Activated naive CD4-positive, alpha-beta T cell treated with anti-CD3 and anti-CD28 coated beads, Interleukin-2, amount 50 U/mL, for 24 hours (primary cell): ENCODE measurements at regions not wholly inside any gene's neighbourhood (a gene's known extent, or its start where the extent isn't known, plus 50 kb on each side); places are given as distances from the start of the nearest gene placed in this dataset.

Source experiments
- H3K27ac Mint-ChIP-seq: one replicate; pipeline ENCODE4 v1.8.0; 2021; ENCODE audit warnings: mild to moderate bottlenecking, mixed read lengths
- H3K27me3 Mint-ChIP-seq: one replicate; pipeline ENCODE4 v1.8.0; 2021; ENCODE audit warnings: mixed read lengths
- H3K36me3 Mint-ChIP-seq: one replicate; pipeline ENCODE4 v1.8.0; 2021; ENCODE audit warnings: mixed read lengths
- H3K4me1 Mint-ChIP-seq: one replicate; pipeline ENCODE4 v1.8.0; 2021; ENCODE audit warnings: mixed read lengths
- H3K4me3 Mint-ChIP-seq: one replicate; pipeline ENCODE4 v1.8.0; 2021; ENCODE audit warnings: mild to moderate bottlenecking, mixed read lengths
- H3K9me3 Mint-ChIP-seq: one replicate; pipeline ENCODE4 v1.8.0; 2021; ENCODE audit warnings: mixed read lengths

GRCh38 chr6:45830441-45831139, 185.1 kb downstream of the CLIC5 start:
- Mint-ChIP-seq H3K27ac (no peak overlapping the region), H3K4me3 (peak overlapping the region; percentile 76), H3K27me3 (peaks cover 2% of the 10 kb centered on the region), H3K36me3 (no peaks in the 10 kb centered on the region), H3K9me3 (no peaks in the 10 kb centered on the region), H3K4me1 (peaks cover 21% of the 10 kb centered on the region)

DNA sequence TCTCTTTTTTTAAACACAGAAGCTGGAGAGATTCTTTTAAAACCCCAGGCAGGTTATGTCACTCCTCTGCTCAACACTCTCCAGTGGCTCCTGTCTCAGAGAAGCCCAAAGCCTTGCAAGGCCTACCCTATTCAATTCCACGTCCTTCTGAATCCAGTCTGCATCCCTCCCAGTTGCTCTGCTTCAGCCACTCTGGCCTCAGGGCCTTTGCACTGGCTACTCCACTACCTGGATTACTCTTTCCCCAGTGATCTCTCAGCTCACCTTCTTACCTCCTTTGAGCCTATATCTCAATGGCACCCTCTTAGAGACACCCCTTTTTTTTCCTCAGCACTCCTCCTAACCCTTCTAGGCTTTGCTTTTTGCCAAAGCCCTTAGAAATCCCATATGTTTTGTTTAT, 185.8 kb downstream of the CLIC5 start:
- Mint-ChIP-seq H3K27ac (no peak overlapping the region), H3K27me3 (peaks cover 2% of the 10 kb centered on the region), H3K9me3 (no peaks in the 10 kb centered on the region), H3K36me3 (no peaks in the 10 kb centered on the region), H3K4me1 (peaks cover 21% of the 10 kb centered on the region), H3K4me3 (no peak overlapping the region)

DNA sequence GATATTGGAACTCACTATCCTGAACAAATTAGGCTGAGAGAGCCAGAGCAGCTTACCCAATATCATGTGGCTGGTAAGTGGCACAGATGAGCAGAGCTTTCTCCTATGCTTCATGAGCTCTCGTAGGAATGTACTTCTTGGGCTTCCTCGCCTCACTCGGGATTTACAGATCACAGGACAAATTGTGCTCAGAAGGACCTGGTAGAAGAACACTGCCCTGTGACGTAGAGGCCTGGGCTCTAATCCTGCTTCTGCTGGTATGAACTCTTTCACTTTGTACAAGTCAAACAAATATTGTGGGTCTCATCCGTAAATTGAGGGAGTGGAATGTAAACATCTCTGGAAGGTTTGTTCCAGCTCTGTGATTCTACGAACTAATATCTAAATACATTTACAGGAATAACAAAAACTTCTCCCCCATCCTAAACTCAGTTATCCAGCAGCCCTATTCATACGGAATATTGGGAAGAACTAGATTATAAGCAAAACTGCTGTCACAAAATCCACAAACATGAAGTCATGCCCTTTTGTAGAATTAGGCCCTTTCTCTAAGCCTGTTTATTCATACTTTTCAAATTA, 187.6 kb downstream of the CLIC5 start:
- Mint-ChIP-seq H3K9me3 (no peaks in the 10 kb centered on the region), H3K4me3 (no peak overlapping the region), H3K27ac (no peak overlapping the region), H3K27me3 (peaks cover 2% of the 10 kb centered on the region), H3K4me1 (peaks cover 21% of the 10 kb centered on the region), H3K36me3 (no peaks in the 10 kb centered on the region)

- no peak overlapping the region for H3K4me3 Mint-ChIP-seq
- peak overlapping the region; percentile 42 for H3K27ac Mint-ChIP-seq
- peaks cover 5% of the 10 kb centered on the region for H3K9me3 Mint-ChIP-seq
These were observed 192.8 kb downstream of the CLIC5 start for GRCh38 chr6:45822873-45823272.

GRCh38 chr6:45822246-45822812, 193.3 kb downstream of the CLIC5 start:
- Mint-ChIP-seq H3K27ac (peak overlapping the region; percentile 60), H3K4me3 (peak overlapping the region; percentile 31), H3K36me3 (peaks cover 2% of the 10 kb centered on the region), H3K27me3 (peaks cover 2% of the 10 kb centered on the region), H3K9me3 (peaks cover 5% of the 10 kb centered on the region), H3K4me1 (peaks cover 14% of the 10 kb centered on the region)

More at GRCh38 chr6:45822873-45823272, 192.8 kb downstream of the CLIC5 start:
- Mint-ChIP-seq H3K27me3 (peaks cover 2% of the 10 kb centered on the region), H3K4me1 (peaks cover 14% of the 10 kb centered on the region), H3K36me3 (peaks cover 2% of the 10 kb centered on the region)

DNA sequence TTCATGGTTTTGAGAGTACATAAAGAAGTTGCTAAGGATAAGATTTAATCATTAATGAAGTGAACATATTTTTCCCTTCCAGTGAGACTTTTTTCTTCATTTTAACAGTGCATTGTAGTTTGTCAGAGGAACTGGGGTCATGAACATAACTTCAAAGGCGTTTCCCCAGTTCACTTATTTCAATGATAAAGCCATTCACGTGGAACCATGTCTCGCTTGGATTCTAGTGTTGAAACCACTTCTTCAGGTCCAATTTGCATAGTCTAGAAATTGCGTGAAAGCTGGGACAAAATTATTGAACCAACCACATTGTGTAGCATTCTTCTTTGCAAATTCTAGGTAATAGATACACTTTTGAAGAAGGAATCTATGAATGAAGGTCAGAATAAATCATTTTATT, 197.0 kb downstream of the CLIC5 start:
- Mint-ChIP-seq H3K4me3 (no peak overlapping the region), H3K36me3 (peaks cover 2% of the 10 kb centered on the region), H3K27me3 (no peaks in the 10 kb centered on the region), H3K4me1 (peaks cover 14% of the 10 kb centered on the region), H3K9me3 (peaks cover 5% of the 10 kb centered on the region), H3K27ac (no peak overlapping the region)

GRCh38 chr6:45816674-45817297, 198.9 kb downstream of the CLIC5 start:
- Mint-ChIP-seq H3K9me3 (no peaks in the 10 kb centered on the region), H3K36me3 (peaks cover 2% of the 10 kb centered on the region), H3K4me3 (no peak overlapping the region), H3K27ac (no peak overlapping the region), H3K4me1 (peaks cover 4% of the 10 kb centered on the region), H3K27me3 (no peaks in the 10 kb centered on the region)

GRCh38 chr6:45815466-45816125, 200.1 kb downstream of the CLIC5 start:
- Mint-ChIP-seq H3K27me3 (no peaks in the 10 kb centered on the region), H3K27ac (no peak overlapping the region), H3K36me3 (peaks cover 2% of the 10 kb centered on the region), H3K4me1 (no peaks in the 10 kb centered on the region), H3K4me3 (no peak overlapping the region), H3K9me3 (no peaks in the 10 kb centered on the region)

- no peak overlapping the region for H3K27ac Mint-ChIP-seq
These were observed 200.9 kb downstream of the CLIC5 start for GRCh38 chr6:45814772-45815171.

GRCh38 chr6:45813943-45814342, 201.7 kb downstream of the CLIC5 start:
- Mint-ChIP-seq H3K27ac (no peak overlapping the region), H3K4me3 (no peak overlapping the region), H3K4me1 (no peaks in the 10 kb centered on the region), H3K36me3 (no peaks in the 10 kb centered on the region), H3K9me3 (no peaks in the 10 kb centered on the region), H3K27me3 (peaks cover 1% of the 10 kb centered on the region)

More at GRCh38 chr6:45814772-45815171, 200.9 kb downstream of the CLIC5 start:
- no peaks in the 10 kb centered on the region for H3K36me3 Mint-ChIP-seq
- H3K27me3 Mint-ChIP-seq = peaks cover 1% of the 10 kb centered on the region
- no peaks in the 10 kb centered on the region for H3K9me3 Mint-ChIP-seq
- H3K4me3 Mint-ChIP-seq = no peak overlapping the region
- no peaks in the 10 kb centered on the region for H3K4me1 Mint-ChIP-seq

DNA sequence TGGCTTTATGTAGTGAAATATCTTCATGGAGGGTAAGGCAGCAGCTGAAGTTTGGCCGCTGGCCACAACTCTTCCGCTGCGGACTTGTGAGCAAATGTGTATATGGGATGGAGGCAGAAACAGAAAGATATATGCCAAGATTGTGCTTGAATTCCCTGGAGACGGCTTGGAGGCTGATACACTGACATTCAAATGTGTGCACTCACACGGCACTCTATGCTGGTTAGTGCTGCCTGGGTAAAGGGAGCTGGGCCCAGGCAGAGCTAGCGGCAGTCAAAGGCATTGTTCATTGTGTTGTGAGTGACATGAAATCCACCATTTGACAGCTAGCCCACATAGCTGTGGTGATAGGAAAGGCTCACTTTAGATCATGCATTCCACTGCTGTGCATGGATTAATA, 202.7 kb downstream of the CLIC5 start:
- no peaks in the 10 kb centered on the region for H3K36me3 Mint-ChIP-seq
- no peak overlapping the region for H3K4me3 Mint-ChIP-seq
- no peaks in the 10 kb centered on the region for H3K9me3 Mint-ChIP-seq

GRCh38 chr6:45808917-45809316, 206.7 kb downstream of the CLIC5 start:
- H3K4me3 Mint-ChIP-seq = no peak overlapping the region
- H3K27me3 Mint-ChIP-seq = peaks cover 1% of the 10 kb centered on the region
- no peaks in the 10 kb centered on the region for H3K4me1 Mint-ChIP-seq
- H3K36me3 Mint-ChIP-seq = no peaks in the 10 kb centered on the region
- H3K9me3 Mint-ChIP-seq = no peaks in the 10 kb centered on the region
- H3K27ac Mint-ChIP-seq = no peak overlapping the region

More for the DNA sequence above, 202.7 kb downstream of the CLIC5 start:
- peaks cover 1% of the 10 kb centered on the region for H3K27me3 Mint-ChIP-seq
- no peaks in the 10 kb centered on the region for H3K4me1 Mint-ChIP-seq
- H3K27ac Mint-ChIP-seq = no peak overlapping the region

GRCh38 chr6:45808042-45808645, 207.5 kb downstream of the CLIC5 start:
- Mint-ChIP-seq H3K4me1 (no peaks in the 10 kb centered on the region), H3K27ac (no peak overlapping the region), H3K9me3 (no peaks in the 10 kb centered on the region), H3K27me3 (peaks cover 1% of the 10 kb centered on the region), H3K36me3 (no peaks in the 10 kb centered on the region), H3K4me3 (no peak overlapping the region)

DNA sequence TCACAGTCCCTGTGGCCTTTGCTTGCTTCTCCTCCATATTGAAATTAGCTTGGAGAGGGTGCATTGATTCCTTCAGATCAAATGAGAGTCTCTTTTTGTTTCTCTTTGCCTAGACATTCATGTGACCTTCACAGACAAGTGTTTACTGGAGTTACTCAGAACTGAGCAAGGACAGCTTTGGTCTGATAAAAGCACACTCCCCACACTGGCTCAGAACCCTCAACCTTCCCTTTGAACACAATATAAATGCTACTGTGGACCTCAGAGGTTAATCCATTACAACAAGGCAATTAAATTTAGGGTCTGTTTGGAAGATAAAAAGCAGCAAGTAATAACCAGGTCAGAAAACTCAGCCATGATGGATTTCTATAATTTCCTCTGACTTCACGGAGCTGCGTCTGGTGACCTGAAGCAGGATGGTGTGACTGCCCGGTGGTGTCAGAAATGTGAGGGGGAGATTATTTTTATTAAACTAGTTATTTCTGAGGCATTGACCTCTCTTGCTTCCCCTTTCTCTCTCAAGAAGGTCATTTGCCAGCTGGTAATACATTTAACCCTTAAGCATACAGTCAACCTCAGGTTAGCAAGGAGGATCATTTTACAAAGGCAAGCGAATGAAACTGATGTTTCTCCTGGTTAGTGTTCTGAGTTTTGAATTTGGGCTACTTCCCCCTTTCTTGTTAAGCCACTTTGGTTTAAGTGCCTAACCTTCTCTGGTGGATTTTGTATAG, 208.2 kb downstream of the CLIC5 start:
- Mint-ChIP-seq H3K4me1 (no peaks in the 10 kb centered on the region), H3K27ac (no peak overlapping the region), H3K36me3 (no peaks in the 10 kb centered on the region), H3K4me3 (no peak overlapping the region), H3K9me3 (no peaks in the 10 kb centered on the region), H3K27me3 (peaks cover 1% of the 10 kb centered on the region)

GRCh38 chr6:45806172-45806571, 209.5 kb downstream of the CLIC5 start:
- peaks cover 1% of the 10 kb centered on the region for H3K27me3 Mint-ChIP-seq
- no peaks in the 10 kb centered on the region for H3K9me3 Mint-ChIP-seq
- no peaks in the 10 kb centered on the region for H3K4me1 Mint-ChIP-seq
- H3K27ac Mint-ChIP-seq = no peak overlapping the region
- no peak overlapping the region for H3K4me3 Mint-ChIP-seq
- H3K36me3 Mint-ChIP-seq = no peaks in the 10 kb centered on the region
